ENCODE measurements at regions not wholly inside any gene's neighbourhood (a gene's known extent, or its start where the extent isn't known, plus 50 kb on each side); places are given as distances from the start of the nearest gene placed in this dataset.

DNA sequence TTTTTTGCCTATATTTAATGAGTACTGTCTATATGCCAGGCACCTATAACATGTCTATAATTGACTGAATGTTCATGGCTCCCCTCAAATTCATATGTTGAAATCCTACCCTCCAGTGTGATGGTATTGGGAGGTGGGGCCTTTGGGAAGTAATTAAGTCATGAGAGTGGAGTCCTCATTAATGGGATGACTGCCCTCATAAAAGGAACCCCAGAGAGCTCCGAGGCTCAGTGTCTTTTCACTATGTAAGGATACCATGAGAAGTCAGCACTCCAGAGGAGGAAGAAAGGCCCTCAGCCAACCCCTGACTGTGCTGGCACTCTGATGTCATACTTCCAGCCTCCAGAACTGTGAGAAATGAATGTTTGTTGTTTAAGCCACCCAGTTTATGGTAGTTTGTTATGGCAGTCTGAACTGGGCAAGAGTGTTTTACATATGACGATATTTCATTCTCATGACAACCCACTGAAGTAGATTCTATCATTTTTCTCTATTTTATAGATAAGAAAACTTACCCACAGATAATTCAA lies 61.1 kb upstream of the PCGF5 start:
- ChIA-PET POLR2A (no interaction called here), CTCF (no interaction called here)
- DNase-seq (no peak), ATAC-seq (ENCODE audit: low read depth) (no peak)
- Mint-ChIP-seq H3K36me3 (ENCODE audit: low read depth) (peaks cover 3% of the 10 kb centered on the region), H3K4me1 (peaks cover 16% of the 10 kb centered on the region), H3K9me3 (no peaks in the 10 kb centered on the region), H3K27ac (no peak overlapping the region), H3K4me3 (no peak overlapping the region), H3K27me3 (no peaks in the 10 kb centered on the region)
- TF ChIP-seq, protein P1, sequence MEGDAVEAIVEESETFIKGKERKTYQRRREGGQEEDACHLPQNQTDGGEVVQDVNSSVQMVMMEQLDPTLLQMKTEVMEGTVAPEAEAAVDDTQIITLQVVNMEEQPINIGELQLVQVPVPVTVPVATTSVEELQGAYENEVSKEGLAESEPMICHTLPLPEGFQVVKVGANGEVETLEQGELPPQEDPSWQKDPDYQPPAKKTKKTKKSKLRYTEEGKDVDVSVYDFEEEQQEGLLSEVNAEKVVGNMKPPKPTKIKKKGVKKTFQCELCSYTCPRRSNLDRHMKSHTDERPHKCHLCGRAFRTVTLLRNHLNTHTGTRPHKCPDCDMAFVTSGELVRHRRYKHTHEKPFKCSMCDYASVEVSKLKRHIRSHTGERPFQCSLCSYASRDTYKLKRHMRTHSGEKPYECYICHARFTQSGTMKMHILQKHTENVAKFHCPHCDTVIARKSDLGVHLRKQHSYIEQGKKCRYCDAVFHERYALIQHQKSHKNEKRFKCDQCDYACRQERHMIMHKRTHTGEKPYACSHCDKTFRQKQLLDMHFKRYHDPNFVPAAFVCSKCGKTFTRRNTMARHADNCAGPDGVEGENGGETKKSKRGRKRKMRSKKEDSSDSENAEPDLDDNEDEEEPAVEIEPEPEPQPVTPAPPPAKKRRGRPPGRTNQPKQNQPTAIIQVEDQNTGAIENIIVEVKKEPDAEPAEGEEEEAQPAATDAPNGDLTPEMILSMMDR (IDR thresholded peaks at IDR 0.05), result no peak
- intact Hi-C loops (cut with micrococcal nuclease), result loop anchor here (5.0 kb wide), 1 partner anchor 37 kb away; no protein-coding TSS in a partner anchor

DNA sequence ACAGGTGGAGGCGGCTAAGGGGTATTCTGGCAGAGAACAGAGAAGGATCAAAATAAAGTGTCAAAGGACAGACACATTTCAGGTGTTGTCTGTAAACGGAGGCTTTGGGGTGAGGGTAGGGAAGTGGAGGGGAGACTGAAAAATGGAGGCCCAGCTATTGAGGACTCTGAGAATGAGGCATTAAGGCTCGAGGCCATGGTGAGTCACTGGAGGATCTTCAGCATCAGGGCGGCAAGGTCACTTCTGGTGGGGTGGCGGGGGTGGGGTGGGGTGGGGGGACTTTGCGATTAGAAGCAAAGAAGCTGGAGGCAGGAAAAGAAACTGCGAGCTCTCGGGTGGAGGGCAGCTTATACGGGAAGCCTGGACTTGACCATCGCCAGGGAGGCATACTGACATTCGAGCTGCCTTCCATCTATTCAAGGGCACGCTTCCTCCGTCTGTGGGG lies 58.4 kb upstream of the PCGF5 start:
- TF ChIP-seq, protein P1 (IDR thresholded peaks at IDR 0.05), result no peak
- H3K27me3 Mint-ChIP-seq, result no peaks in the 10 kb centered on the region
- no peak for DNase-seq
- peaks cover 40% of the 10 kb centered on the region for H3K4me1 Mint-ChIP-seq
- peaks cover 8% of the 10 kb centered on the region for H3K36me3 Mint-ChIP-seq (ENCODE audit: low read depth)
- intact Hi-C loops (cut with micrococcal nuclease), result loop anchor here (2.0 to 5.0 kb wide), 5 partner anchors 60 to 635 kb away; partner anchors contain the start of gene TNKS2
- peak overlapping the region; percentile 82 for H3K27ac Mint-ChIP-seq
- CTCF ChIA-PET, result interaction anchor here (1.2 to 2.7 kb wide), 7 partner anchors 39 to 250 kb away, joined by 3 to 16 read pairs (median 6); no protein-coding TSS in a partner anchor
- no peaks in the 10 kb centered on the region for H3K9me3 Mint-ChIP-seq
- H3K4me3 Mint-ChIP-seq, result peak overlapping the region; percentile 82
- POLR2A ChIA-PET, result interaction anchor here (0.5 to 3.5 kb wide), 16 partner anchors 10 to 636 kb away, joined by 3 to 53 read pairs (median 9); partner anchors contain the start of genes PCGF5 and TNKS2
- ATAC-seq (ENCODE audit: low read depth), result no peak

DNA sequence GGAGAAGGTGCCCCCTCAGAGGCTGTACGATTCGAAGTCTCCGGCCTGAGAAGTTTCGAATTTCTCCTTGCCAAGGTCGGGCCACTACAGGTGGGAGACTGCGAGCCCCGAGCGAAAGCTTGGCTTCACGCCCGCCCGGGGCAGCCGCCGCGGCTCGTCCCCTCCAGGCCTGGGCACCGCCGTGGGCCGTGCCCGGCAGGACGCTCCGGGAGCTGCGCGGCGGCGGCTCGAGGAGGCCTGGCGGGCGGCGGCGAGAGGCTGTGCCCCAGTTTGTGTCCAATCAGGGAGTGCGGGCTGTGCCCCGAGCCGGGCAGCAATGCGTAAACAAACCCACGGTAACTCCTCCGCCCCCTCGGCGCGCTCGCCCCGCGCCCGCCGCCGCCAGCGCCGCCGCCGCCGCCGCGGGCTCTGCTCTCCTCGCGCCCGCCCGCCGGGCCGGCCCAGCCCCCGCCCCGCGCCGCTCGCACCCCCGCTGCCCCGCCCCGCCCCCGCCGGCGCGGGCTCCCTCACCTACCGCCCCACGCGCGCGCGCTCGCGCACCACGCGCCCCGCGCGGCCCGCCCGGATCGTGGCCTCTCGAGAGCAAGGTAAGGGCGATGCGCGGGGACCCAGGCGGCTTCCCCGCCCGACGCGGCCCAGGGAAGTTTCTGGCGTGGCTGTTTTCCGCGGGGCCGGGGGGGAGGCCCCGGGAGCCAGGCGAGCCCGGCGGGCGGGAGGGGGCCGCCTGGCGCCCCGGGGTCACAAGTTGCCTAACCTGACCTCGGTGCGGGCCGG lies 57.8 kb upstream of the PCGF5 start:
- H3K36me3 Mint-ChIP-seq (ENCODE audit: low read depth), result peaks cover 8% of the 10 kb centered on the region
- ChIA-PET CTCF (interaction anchor here (1.0 to 2.7 kb wide), 10 partner anchors 39 to 251 kb away, joined by 4 to 16 read pairs (median 6); partner anchors contain the start of gene PCGF5), POLR2A (interaction anchor here (0.5 to 3.5 kb wide), 32 partner anchors 10 to 635 kb away, joined by 3 to 53 read pairs (median 6); partner anchors contain the start of genes PCGF5 and TNKS2)
- ATAC-seq (ENCODE audit: low read depth) (peak; percentile 60), DNase-seq (no peak)
- H3K4me3 Mint-ChIP-seq, result peak overlapping the region; percentile 90
- intact Hi-C loops (cut with micrococcal nuclease), result loop anchor here (1.0 to 5.0 kb wide), 9 partner anchors 39 to 635 kb away; partner anchors contain the start of genes HECTD2, PCGF5 and TNKS2
- peaks cover 46% of the 10 kb centered on the region for H3K4me1 Mint-ChIP-seq
- H3K27ac Mint-ChIP-seq, result peak overlapping the region; percentile 82
- no peaks in the 10 kb centered on the region for H3K9me3 Mint-ChIP-seq
- TF ChIP-seq, protein P1 (IDR thresholded peaks at IDR 0.05), result no peak
- H3K27me3 Mint-ChIP-seq, result no peaks in the 10 kb centered on the region

DNA sequence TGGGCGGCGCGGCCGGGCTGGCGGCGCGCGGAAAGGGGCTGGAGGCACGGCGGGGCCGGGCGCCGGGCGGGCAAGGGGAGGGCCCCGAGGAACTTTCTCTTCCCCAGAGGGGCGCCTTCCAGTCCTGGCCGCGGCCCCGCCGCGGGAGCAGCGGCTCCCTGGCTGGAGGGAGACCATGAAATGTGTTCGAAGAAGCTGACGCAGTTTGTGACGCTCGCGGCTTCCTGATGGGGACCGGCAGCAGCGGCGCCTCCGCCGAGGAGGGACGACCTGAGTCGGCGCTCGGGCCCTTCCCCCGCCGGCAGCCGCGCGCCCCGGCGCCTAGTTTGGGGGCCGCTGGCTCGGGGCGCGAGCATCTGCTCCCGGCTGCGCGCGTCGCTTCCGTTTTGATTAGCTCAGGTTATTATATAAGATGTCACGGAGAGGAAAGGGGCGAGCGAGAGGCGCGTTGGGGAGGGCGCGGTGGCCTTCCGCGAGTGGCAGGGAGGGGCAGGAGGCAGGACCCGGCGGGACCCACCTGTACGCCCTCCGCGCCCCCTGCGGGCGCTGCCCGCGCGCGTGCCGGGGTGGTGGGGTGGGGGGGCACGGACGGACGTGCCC lies 57.1 kb upstream of the PCGF5 start:
- Mint-ChIP-seq H3K4me3 (peak overlapping the region; percentile 90), H3K9me3 (no peaks in the 10 kb centered on the region), H3K36me3 (ENCODE audit: low read depth) (peaks cover 12% of the 10 kb centered on the region), H3K27ac (peak overlapping the region; percentile 92), H3K27me3 (no peaks in the 10 kb centered on the region), H3K4me1 (peaks cover 53% of the 10 kb centered on the region)
- TF ChIP-seq, protein P1 (IDR thresholded peaks at IDR 0.05), result no peak
- DNase-seq, result peak; percentile 79
- intact Hi-C loops (cut with micrococcal nuclease), result loop anchor here (1.0 to 5.0 kb wide), 9 partner anchors 38 to 634 kb away; partner anchors contain the start of genes HECTD2, PCGF5 and TNKS2
- ChIA-PET CTCF (interaction anchor here (1.0 to 2.7 kb wide), 8 partner anchors 38 to 251 kb away, joined by 4 to 15 read pairs (median 6); partner anchors contain the start of gene PCGF5), POLR2A (interaction anchor here (0.7 to 3.5 kb wide), 32 partner anchors 8 to 291 kb away, joined by 3 to 53 read pairs (median 4); partner anchors contain the start of genes PCGF5 and RPP30)
- ATAC-seq (ENCODE audit: low read depth), result peak; percentile 51

All from activated B cell treated with CpG ODN at 0.5 μM for 24 hours (primary cell).